ENCODE measurements at regions not wholly inside any gene's neighbourhood (a gene's known extent, or its start where the extent isn't known, plus 50 kb on each side); places are given as distances from the start of the nearest gene placed in this dataset.

- Mint-ChIP-seq H3K4me1 (peaks cover 13% of the 10 kb centered on the region), H3K36me3 (peaks cover 74% of the 10 kb centered on the region), H3K27ac (no peak overlapping the region), H3K27me3 (no peaks in the 10 kb centered on the region), H3K4me3 (no peak overlapping the region), H3K9me3 (ENCODE audit: low read depth) (peaks cover 33% of the 10 kb centered on the region)
- DNase-seq: no peak
- ATAC-seq: no peak
- CTCF ChIA-PET: no interaction called here
These were observed 113.7 kb upstream of the PRDM1 start for GRCh38 chr6:105972440-105972839.

- ATAC-seq (no peak), DNase-seq (no peak)
- Mint-ChIP-seq H3K27me3 (no peaks in the 10 kb centered on the region), H3K27ac (no peak overlapping the region), H3K36me3 (peaks cover 49% of the 10 kb centered on the region), H3K4me1 (peaks cover 5% of the 10 kb centered on the region), H3K4me3 (no peak overlapping the region), H3K9me3 (ENCODE audit: low read depth) (peaks cover 27% of the 10 kb centered on the region)
- CTCF ChIA-PET: interaction anchor here (1.1 kb wide), 1 partner anchor 12 kb away, joined by 3 read pairs; no protein-coding TSS in a partner anchor
These were observed 117.4 kb upstream of the PRDM1 start for GRCh38 chr6:105968603-105969333.

- CTCF ChIA-PET: interaction anchor here (1.1 kb wide), 1 partner anchor 13 kb away, joined by 3 read pairs; no protein-coding TSS in a partner anchor
- peaks cover 3% of the 10 kb centered on the region for H3K4me1 Mint-ChIP-seq
- peaks cover 42% of the 10 kb centered on the region for H3K36me3 Mint-ChIP-seq
- H3K9me3 Mint-ChIP-seq (ENCODE audit: low read depth): peaks cover 25% of the 10 kb centered on the region
- no peak for DNase-seq
- H3K27me3 Mint-ChIP-seq: no peaks in the 10 kb centered on the region
- no peak for ATAC-seq
- no peak overlapping the region for H3K27ac Mint-ChIP-seq
- H3K4me3 Mint-ChIP-seq: no peak overlapping the region
These were observed 118.1 kb upstream of the PRDM1 start for GRCh38 chr6:105967917-105968602.

- Mint-ChIP-seq H3K27me3 (no peaks in the 10 kb centered on the region), H3K9me3 (ENCODE audit: low read depth) (peaks cover 12% of the 10 kb centered on the region), H3K4me1 (peaks cover 3% of the 10 kb centered on the region), H3K27ac (no peak overlapping the region), H3K36me3 (peaks cover 31% of the 10 kb centered on the region), H3K4me3 (no peak overlapping the region)
- DNase-seq: no peak
- CTCF ChIA-PET: no interaction called here
- no peak for ATAC-seq
These were observed 119.7 kb upstream of the PRDM1 start for GRCh38 chr6:105966481-105966880.

GRCh38 chr6:105964979-105965760 lies 121.0 kb upstream of the PRDM1 start:
- CTCF ChIA-PET: no interaction called here
- Mint-ChIP-seq H3K27ac (no peak overlapping the region), H3K9me3 (ENCODE audit: low read depth) (peaks cover 7% of the 10 kb centered on the region)

GRCh38 chr6:105954148-105954547 lies 132.0 kb upstream of the PRDM1 start:
- no peak overlapping the region for H3K4me3 Mint-ChIP-seq
- peaks cover 7% of the 10 kb centered on the region for H3K4me1 Mint-ChIP-seq
- H3K27me3 Mint-ChIP-seq: peaks cover 3% of the 10 kb centered on the region
- H3K9me3 Mint-ChIP-seq (ENCODE audit: low read depth): no peaks in the 10 kb centered on the region
- H3K27ac Mint-ChIP-seq: no peak overlapping the region
- no peak for ATAC-seq
- CTCF ChIA-PET: no interaction called here
- no peak for DNase-seq
- H3K36me3 Mint-ChIP-seq: peaks cover 7% of the 10 kb centered on the region

More at GRCh38 chr6:105964979-105965760, 121.0 kb upstream of the PRDM1 start:
- no peaks in the 10 kb centered on the region for H3K27me3 Mint-ChIP-seq
- peaks cover 3% of the 10 kb centered on the region for H3K4me1 Mint-ChIP-seq
- no peak for ATAC-seq
- DNase-seq: no peak
- H3K4me3 Mint-ChIP-seq: no peak overlapping the region
- H3K36me3 Mint-ChIP-seq: peaks cover 19% of the 10 kb centered on the region

- no peak overlapping the region for H3K4me3 Mint-ChIP-seq
- CTCF ChIA-PET: no interaction called here
- no peak for DNase-seq
- no peak overlapping the region for H3K27ac Mint-ChIP-seq
- H3K9me3 Mint-ChIP-seq (ENCODE audit: low read depth): peaks cover 2% of the 10 kb centered on the region
- peaks cover 7% of the 10 kb centered on the region for H3K4me1 Mint-ChIP-seq
- H3K27me3 Mint-ChIP-seq: peaks cover 3% of the 10 kb centered on the region
- H3K36me3 Mint-ChIP-seq: peaks cover 11% of the 10 kb centered on the region
- no peak for ATAC-seq
These were observed 133.1 kb upstream of the PRDM1 start for GRCh38 chr6:105952772-105953690.

GRCh38 chr6:105952326-105952725 lies 133.8 kb upstream of the PRDM1 start:
- no peak for DNase-seq
- Mint-ChIP-seq H3K4me1 (peaks cover 7% of the 10 kb centered on the region), H3K27ac (no peak overlapping the region), H3K4me3 (no peak overlapping the region), H3K27me3 (peaks cover 3% of the 10 kb centered on the region), H3K9me3 (ENCODE audit: low read depth) (peaks cover 2% of the 10 kb centered on the region), H3K36me3 (peaks cover 9% of the 10 kb centered on the region)
- ATAC-seq: no peak
- CTCF ChIA-PET: no interaction called here

GRCh38 chr6:105951322-105951721 lies 134.8 kb upstream of the PRDM1 start:
- H3K27me3 Mint-ChIP-seq: peaks cover 3% of the 10 kb centered on the region
- peaks cover 7% of the 10 kb centered on the region for H3K4me1 Mint-ChIP-seq
- CTCF ChIA-PET: interaction anchor here (1.1 kb wide), 1 partner anchor 42 kb away, joined by 3 read pairs; no protein-coding TSS in a partner anchor
- DNase-seq (no peak), ATAC-seq (no peak)
- H3K9me3 Mint-ChIP-seq (ENCODE audit: low read depth): peaks cover 2% of the 10 kb centered on the region
- peaks cover 7% of the 10 kb centered on the region for H3K36me3 Mint-ChIP-seq
- H3K27ac Mint-ChIP-seq: no peak overlapping the region
- no peak overlapping the region for H3K4me3 Mint-ChIP-seq

- Mint-ChIP-seq H3K4me3 (no peak overlapping the region), H3K4me1 (peaks cover 1% of the 10 kb centered on the region), H3K36me3 (peaks cover 7% of the 10 kb centered on the region), H3K9me3 (ENCODE audit: low read depth) (peaks cover 4% of the 10 kb centered on the region), H3K27ac (no peak overlapping the region), H3K27me3 (peaks cover 3% of the 10 kb centered on the region)
- no peak for DNase-seq
- no peak for ATAC-seq
- CTCF ChIA-PET: interaction anchor here (1.1 kb wide), 1 partner anchor 40 kb away, joined by 3 read pairs; no protein-coding TSS in a partner anchor
These were observed 136.3 kb upstream of the PRDM1 start for GRCh38 chr6:105949869-105950268.

- Mint-ChIP-seq H3K27ac (no peak overlapping the region), H3K9me3 (ENCODE audit: low read depth) (peaks cover 3% of the 10 kb centered on the region), H3K36me3 (peaks cover 7% of the 10 kb centered on the region), H3K4me3 (no peak overlapping the region), H3K4me1 (peaks cover 20% of the 10 kb centered on the region), H3K27me3 (peaks cover 12% of the 10 kb centered on the region)
- DNase-seq (no peak), ATAC-seq (no peak)
- CTCF ChIA-PET: interaction anchor here (0.7 kb wide), 1 partner anchor 13 kb away, joined by 3 read pairs; no protein-coding TSS in a partner anchor
These were observed 142.6 kb upstream of the PRDM1 start for GRCh38 chr6:105943514-105943913.

GRCh38 chr6:105941621-105942412 lies 144.3 kb upstream of the PRDM1 start:
- no peak for ATAC-seq
- no peak overlapping the region for H3K4me3 Mint-ChIP-seq
- DNase-seq: no peak
- peaks cover 2% of the 10 kb centered on the region for H3K9me3 Mint-ChIP-seq (ENCODE audit: low read depth)
- H3K27me3 Mint-ChIP-seq: peaks cover 12% of the 10 kb centered on the region
- peaks cover 10% of the 10 kb centered on the region for H3K36me3 Mint-ChIP-seq
- CTCF ChIA-PET: interaction anchor here (1.0 kb wide), 1 partner anchor 24 kb away, joined by 3 read pairs; no protein-coding TSS in a partner anchor
- H3K4me1 Mint-ChIP-seq: peaks cover 20% of the 10 kb centered on the region
- no peak overlapping the region for H3K27ac Mint-ChIP-seq
